Natural killer cell treated with Interleukin-12 subunit alpha and Interleukin-12 subunit beta and Interleukin-15 and Interleukin-18, amount 100 ng/mL, for 72 hours (primary cell): ENCODE measurements at regions not wholly inside any gene's neighbourhood (a gene's known extent, or its start where the extent isn't known, plus 50 kb on each side); places are given as distances from the start of the nearest gene placed in this dataset.

Experiments used
- ATAC-seq, 2 donors: fragments of 150-1000 bp; cut with Tn5 transposase in 1 of 2; sonication (Bioruptor Pico), chemical (Tn5 transposase) in 1 of 2; 2 replicates each; pipeline ENCODE4 v1.10.0; 2021
- DNase-seq: peaks from one replicate; pipeline ENCODE4 v3.0.0; 2022; ENCODE audit warnings: low spot score
- H3K27ac Mint-ChIP-seq, 2 donors: 1 replicate in 1 of 2; 2 replicates in 1 of 2; pipeline ENCODE4 v1.8.0; 2022; ENCODE audit warnings: mixed read lengths in 2 of 2, mild to moderate bottlenecking in 1 of 2, moderate library complexity in 1 of 2
- H3K27me3 Mint-ChIP-seq, 2 donors: 1 replicate in 1 of 2; 2 replicates in 1 of 2; pipeline ENCODE4 v1.8.0; 2022; ENCODE audit warnings: mixed read lengths in 2 of 2
- H3K36me3 Mint-ChIP-seq: one replicate; pipeline ENCODE4 v1.8.0; 2022; ENCODE audit warnings: mixed read lengths
- H3K4me1 Mint-ChIP-seq, 2 donors: 1 replicate in 1 of 2; 2 replicates in 1 of 2; pipeline ENCODE4 v1.8.0; 2022; ENCODE audit warnings: low read depth in 2 of 2, mixed read lengths in 2 of 2, mild to moderate bottlenecking in 1 of 2
- H3K4me3 Mint-ChIP-seq: one replicate; pipeline ENCODE4 v1.8.0; 2022; ENCODE audit warnings: mixed read lengths
- H3K9me3 Mint-ChIP-seq: 2 replicates; pipeline ENCODE4 v1.8.0; 2022; ENCODE audit warnings: mixed read lengths

DNA sequence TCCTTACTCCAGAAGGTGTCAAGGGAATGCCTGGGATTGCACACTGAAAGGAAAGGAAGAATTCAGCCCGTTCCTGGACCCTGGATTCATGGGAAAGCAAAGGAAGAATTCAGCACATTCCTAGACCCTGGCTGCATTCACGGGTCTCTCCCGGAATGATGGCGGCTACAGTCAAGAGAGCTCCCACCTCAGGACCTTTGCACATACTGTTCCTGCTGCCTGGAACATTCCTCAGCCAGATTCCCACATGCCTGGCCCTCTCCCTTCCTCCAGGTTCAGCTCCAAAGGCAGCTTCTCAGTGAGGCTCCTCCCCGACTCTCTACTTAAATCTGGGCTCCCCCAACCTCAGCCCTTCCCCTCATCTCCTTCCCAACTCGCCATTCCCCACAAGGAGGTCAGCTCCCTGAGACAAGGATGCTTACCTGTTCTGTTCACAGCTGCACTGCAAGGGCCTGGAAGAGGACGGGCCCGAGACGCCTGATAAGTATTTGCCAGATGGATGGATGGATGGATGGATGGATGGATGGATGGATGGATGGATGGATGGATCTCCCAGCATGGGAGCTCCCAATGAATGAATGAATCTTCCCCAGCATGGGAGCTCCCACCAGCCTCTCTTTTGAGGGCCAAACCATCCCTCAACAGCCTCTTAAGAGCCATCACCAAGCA is 77.4 kb downstream of the NCOR2 start:
- H3K9me3 Mint-ChIP-seq = no peaks in the 10 kb centered on the region
- no peaks in the 10 kb centered on the region for H3K36me3 Mint-ChIP-seq
- H3K27ac Mint-ChIP-seq = peak overlapping the region in 1 of 2 donors; percentile 35
- peaks cover 13 to 30% of the 10 kb centered on the region in 2 donors for H3K4me1 Mint-ChIP-seq
- DNase-seq = no peak
- no peak overlapping the region for H3K4me3 Mint-ChIP-seq
- no peaks in the 10 kb centered on the region for H3K27me3 Mint-ChIP-seq
- no peak for ATAC-seq

DNA sequence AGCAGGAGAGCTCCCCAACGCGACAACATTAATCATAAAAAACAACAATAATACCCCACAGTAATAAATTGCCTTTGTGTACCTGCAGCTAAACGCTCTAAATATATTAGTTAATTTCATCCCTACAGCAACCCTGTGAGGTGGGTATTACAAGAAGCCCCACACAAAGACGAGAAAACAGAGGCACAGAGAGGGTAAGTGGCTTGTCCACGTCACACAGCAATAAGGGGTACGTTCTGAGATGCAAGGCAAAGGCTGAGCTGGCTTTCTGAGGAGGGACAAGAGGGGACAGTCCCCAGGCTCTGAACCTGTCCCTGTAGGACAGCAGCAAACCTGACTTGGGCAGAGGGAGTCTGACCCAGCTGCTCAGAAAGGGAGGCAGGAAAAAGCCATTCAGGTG is 78.2 kb downstream of the NCOR2 start:
- H3K36me3 Mint-ChIP-seq = no peaks in the 10 kb centered on the region
- H3K27ac Mint-ChIP-seq = no peak overlapping the region
- H3K9me3 Mint-ChIP-seq = no peaks in the 10 kb centered on the region
- H3K27me3 Mint-ChIP-seq = no peaks in the 10 kb centered on the region
- no peak for ATAC-seq
- no peak overlapping the region for H3K4me3 Mint-ChIP-seq
- peaks cover 11 to 32% of the 10 kb centered on the region in 2 donors for H3K4me1 Mint-ChIP-seq
- no peak for DNase-seq

DNA sequence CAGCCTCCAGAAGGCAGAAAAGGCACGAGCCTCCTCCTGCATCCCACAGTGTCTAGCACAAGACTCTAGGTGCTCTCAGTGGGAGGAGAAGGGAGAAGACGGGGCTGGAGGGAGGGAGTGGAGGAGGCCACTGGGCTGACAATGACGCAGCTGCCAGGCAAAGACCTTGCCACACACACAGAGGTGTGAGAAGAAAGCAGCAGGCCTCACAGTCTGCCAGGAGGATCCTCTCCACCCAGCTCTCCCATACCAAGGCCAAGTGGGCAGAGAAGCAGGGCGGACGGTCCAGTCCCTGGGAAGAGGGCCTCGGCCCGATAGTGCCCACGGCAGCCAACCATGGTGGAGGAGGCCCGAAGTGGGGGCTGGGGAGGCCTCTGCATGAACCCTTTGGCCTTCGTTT is 78.9 kb downstream of the NCOR2 start:
- H3K4me1 Mint-ChIP-seq = peaks cover 4 to 25% of the 10 kb centered on the region in 2 donors
- no peak overlapping the region for H3K4me3 Mint-ChIP-seq
- H3K27me3 Mint-ChIP-seq = no peaks in the 10 kb centered on the region
- ATAC-seq (no peak), DNase-seq (no peak)
- H3K27ac Mint-ChIP-seq = no peak overlapping the region
- H3K36me3 Mint-ChIP-seq = no peaks in the 10 kb centered on the region
- H3K9me3 Mint-ChIP-seq = no peaks in the 10 kb centered on the region

DNA sequence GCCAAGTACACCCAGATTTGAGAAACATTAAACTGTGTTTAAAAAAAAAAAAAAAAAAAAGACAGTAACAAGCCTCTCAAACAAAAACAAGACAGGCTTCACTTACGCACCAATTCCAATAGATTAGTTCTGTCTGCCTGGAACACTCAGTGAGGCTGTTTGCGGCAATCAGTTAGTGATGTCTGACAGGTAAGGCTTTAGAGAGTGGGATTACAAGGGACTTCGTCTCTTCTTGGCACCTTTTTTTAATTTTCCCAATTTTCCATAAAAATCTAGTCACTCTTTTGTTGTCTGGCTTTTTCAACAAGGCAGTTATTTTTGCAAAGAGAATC is 79.6 kb downstream of the NCOR2 start:
- Mint-ChIP-seq H3K36me3 (no peaks in the 10 kb centered on the region), H3K4me3 (no peak overlapping the region), H3K4me1 (peaks cover 0 to 18% of the 10 kb centered on the region in 2 donors), H3K27me3 (no peaks in the 10 kb centered on the region), H3K9me3 (no peaks in the 10 kb centered on the region), H3K27ac (no peak overlapping the region)
- DNase-seq (no peak), ATAC-seq (no peak)

DNA sequence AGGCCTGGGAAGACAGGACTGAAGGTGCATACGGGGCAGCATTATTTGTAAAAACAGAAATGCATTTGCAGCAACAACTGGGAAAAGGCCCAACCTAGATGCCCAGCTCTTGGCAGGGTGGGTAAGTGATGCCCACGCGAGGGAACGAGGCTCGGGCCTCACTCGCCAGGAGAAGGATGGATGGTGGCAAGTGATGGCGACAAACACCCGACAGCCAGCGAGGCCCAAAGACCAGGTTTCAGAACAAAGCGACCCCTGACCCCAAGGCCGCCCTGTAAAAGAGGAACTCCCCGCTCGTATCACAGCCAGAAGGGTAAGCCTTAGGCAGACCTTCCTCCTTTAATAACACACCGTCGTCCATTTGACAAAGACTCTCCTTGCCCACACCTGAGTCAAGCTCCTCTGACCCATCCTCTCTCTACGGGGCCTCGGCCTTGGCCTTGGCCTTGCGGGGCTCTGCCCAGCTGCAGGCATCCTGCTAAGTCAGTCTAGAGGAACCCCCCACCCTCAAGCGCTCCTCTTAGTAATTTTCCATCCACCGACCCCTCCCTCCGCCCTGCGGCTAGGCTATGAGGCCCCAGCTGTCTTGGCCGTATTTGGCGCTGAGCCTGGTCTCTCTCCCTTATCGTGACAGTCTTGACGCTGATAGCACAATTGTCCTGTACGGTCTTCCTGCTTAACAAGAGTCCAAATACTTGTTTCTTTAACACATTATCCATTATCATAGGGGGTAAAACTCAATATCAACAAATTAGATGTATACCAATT is 80.2 kb downstream of the NCOR2 start:
- no peaks in the 10 kb centered on the region for H3K27me3 Mint-ChIP-seq
- H3K36me3 Mint-ChIP-seq = no peaks in the 10 kb centered on the region
- no peak overlapping the region for H3K4me3 Mint-ChIP-seq
- H3K4me1 Mint-ChIP-seq = peaks cover 0 to 17% of the 10 kb centered on the region in 2 donors
- no peaks in the 10 kb centered on the region for H3K9me3 Mint-ChIP-seq
- no peak overlapping the region for H3K27ac Mint-ChIP-seq
- DNase-seq (no peak), ATAC-seq (no peak)

DNA sequence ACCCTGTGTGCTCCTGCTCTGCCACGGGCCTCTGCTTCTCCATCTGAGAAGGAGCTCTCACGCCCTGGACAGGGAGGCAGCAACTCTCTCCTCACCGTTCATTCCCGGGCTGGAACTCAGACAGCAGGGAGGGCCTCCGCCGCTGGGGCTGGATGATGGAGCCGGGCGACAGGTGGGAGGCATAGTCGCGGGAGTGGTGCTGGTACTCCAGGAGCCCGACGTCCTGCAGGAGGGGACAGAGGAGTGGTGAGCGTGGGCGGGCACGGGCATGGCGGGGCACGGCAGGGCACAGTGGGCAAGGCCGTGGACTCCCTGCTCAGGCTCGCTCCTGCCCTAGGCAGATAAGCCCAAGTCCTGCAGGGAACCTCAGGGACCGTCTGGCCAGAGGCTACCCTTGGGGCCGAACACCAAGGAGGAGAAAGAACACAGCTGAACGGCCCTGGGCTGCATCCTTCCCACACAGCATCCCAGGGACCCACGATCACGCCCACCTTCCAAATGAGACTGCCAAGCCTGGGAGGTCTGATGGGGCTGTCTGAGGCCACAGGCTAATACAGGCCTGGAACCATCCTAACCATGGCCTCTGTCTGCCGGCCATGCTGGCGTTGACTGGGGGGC is 81.0 kb downstream of the NCOR2 start:
- Mint-ChIP-seq H3K36me3 (peaks cover 5% of the 10 kb centered on the region), H3K4me3 (no peak overlapping the region), H3K27ac (no peak overlapping the region), H3K4me1 (peaks cover 5 to 19% of the 10 kb centered on the region in 2 donors), H3K9me3 (no peaks in the 10 kb centered on the region), H3K27me3 (peaks cover 0 to 2% of the 10 kb centered on the region in 2 donors)
- no peak for DNase-seq
- ATAC-seq = no peak

DNA sequence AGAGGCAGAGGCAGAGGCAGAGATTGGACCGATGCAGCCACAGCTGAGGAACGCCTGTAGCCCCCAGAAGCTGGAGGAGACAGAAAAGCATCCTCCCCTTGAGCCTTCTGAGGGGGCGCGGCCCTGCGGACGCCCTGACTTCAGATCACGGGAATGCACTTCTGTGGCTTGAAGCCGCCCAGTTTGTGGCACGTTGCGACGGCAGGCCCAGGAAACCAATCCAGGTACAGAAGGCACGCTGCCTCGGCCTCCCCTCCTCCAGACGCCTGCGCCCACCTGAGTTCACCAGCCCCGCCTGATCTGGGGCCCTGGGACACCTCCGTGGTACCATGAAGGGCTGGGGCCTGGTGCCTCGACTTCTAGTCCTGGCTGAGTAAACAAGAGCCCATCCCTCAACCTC is 82.0 kb downstream of the NCOR2 start:
- ATAC-seq (no peak), DNase-seq (no peak)
- Mint-ChIP-seq H3K27ac (no peak overlapping the region), H3K9me3 (no peaks in the 10 kb centered on the region), H3K4me1 (peaks cover 11 to 25% of the 10 kb centered on the region in 2 donors), H3K4me3 (no peak overlapping the region), H3K27me3 (peaks cover 0 to 4% of the 10 kb centered on the region in 2 donors), H3K36me3 (peaks cover 6% of the 10 kb centered on the region)

DNA sequence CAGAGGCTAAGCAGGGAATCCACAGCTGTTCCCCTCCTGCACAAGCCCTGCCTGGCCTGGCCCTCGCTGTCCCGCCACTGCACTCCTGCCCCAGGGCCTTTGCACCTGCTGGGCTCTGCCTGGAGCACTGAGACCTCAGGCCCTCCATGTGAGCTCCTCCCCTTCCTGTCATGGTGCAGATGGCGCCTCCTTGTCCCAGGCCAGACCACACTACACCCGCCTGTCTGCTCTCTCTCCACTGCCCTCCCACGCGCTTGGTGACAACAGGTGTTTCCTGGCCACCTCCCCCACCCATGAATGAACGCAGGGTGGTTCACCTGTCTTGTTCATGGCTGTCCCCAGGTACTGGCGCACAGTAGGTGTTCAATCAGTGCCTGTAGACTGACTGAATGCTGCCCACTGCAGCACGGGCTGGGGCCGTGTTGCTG is 82.9 kb downstream of the NCOR2 start:
- H3K4me3 Mint-ChIP-seq = no peak overlapping the region
- no peak for ATAC-seq
- peaks cover 13 to 27% of the 10 kb centered on the region in 2 donors for H3K4me1 Mint-ChIP-seq
- H3K27me3 Mint-ChIP-seq = peaks cover 0 to 4% of the 10 kb centered on the region in 2 donors
- no peak overlapping the region for H3K27ac Mint-ChIP-seq
- H3K36me3 Mint-ChIP-seq = peaks cover 6% of the 10 kb centered on the region
- H3K9me3 Mint-ChIP-seq = no peaks in the 10 kb centered on the region
- no peak for DNase-seq

DNA sequence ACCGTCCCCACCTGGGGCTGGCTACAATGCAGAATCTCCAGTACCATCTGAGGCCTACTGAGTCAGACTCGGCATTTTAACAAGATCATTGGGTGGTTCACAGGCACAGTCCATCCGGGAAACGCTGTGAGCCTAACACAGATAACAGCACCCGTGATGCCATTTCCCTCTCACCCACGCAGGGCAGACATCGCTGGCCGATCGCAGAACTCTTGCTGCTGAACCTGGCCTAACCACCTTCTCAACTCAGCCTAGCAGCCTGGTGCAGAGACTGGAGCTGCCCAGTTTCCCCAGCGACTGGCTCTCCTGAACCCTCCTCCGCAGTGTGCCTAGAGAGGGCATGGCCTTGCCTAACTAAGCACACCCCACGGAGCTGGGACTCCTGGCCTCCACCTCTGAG is 83.3 kb downstream of the NCOR2 start:
- Mint-ChIP-seq H3K36me3 (peaks cover 6% of the 10 kb centered on the region), H3K27ac (no peak overlapping the region), H3K27me3 (peaks cover 0 to 4% of the 10 kb centered on the region in 2 donors), H3K4me1 (peaks cover 17 to 31% of the 10 kb centered on the region in 2 donors), H3K9me3 (no peaks in the 10 kb centered on the region), H3K4me3 (no peak overlapping the region)
- no peak for ATAC-seq
- no peak for DNase-seq

DNA sequence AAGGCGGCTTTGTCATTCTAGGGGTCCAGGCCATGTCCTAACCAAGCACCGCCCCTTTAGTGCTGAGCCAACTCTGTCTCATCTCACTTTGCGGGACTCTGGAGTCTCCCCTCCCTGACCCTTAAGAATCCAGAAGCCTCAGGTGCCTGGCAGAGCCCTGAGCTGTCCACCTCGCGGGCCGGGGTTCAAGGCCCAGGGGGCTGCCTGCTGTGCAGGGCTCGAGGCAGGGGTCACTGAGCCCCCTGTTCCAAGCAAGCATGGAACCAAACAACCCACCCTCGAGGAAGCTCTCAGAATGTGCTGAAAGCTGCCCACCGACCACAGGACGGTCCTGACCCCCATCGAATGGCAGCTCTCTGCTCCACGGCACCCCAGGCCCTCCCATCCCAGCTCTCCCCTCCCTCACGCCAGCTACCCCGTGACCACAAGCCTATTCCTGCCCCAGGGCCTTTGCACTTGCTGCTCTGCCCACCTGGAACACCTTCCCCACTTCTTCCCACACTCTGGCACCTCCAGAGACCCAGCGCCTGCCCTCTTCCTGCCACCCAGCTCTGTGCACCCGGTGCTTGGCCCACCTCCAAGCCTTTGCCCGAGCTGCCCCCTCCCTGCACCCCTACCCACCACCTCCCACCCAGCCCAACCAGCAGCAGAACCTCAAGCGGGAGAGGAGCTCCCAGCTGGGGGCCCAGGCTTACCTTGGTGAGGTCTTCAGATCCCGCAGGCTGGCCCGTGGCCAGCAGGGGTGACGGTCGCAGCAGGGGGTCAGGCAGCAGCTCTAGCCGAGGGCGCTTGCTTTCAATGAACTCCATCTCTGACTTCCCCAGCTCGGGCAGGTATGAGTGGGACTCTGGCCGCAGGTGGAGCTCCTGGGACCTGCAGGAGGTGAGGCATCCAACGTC is 84.3 kb downstream of the NCOR2 start:
- no peaks in the 10 kb centered on the region for H3K9me3 Mint-ChIP-seq
- ATAC-seq (no peak), DNase-seq (no peak)
- H3K27ac Mint-ChIP-seq = no peak overlapping the region
- peaks cover 0 to 4% of the 10 kb centered on the region in 2 donors for H3K27me3 Mint-ChIP-seq
- H3K4me1 Mint-ChIP-seq = peaks cover 24 to 36% of the 10 kb centered on the region in 2 donors
- peaks cover 12% of the 10 kb centered on the region for H3K36me3 Mint-ChIP-seq
- no peak overlapping the region for H3K4me3 Mint-ChIP-seq

DNA sequence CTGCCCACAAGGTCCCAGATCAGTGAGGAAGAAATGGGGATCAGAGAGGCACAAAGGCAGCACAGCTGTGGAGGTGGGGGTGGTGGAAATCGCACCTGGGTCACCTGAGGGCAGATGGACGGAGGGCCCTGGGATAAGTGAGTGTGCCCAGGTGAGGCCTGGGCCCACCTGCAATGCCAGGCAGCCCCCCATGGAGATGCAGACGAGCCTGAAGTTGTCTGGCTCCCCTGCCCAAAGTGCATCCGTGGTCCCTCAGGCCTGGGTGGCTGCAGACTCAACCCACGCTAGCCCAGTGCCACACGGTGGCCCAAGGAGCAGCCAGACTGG is 84.9 kb downstream of the NCOR2 start:
- Mint-ChIP-seq H3K4me3 (no peak overlapping the region), H3K27me3 (peaks cover 0 to 4% of the 10 kb centered on the region in 2 donors), H3K4me1 (peaks cover 26 to 38% of the 10 kb centered on the region in 2 donors), H3K27ac (no peak overlapping the region), H3K36me3 (peaks cover 13% of the 10 kb centered on the region), H3K9me3 (no peaks in the 10 kb centered on the region)
- no peak for ATAC-seq
- DNase-seq = no peak

DNA sequence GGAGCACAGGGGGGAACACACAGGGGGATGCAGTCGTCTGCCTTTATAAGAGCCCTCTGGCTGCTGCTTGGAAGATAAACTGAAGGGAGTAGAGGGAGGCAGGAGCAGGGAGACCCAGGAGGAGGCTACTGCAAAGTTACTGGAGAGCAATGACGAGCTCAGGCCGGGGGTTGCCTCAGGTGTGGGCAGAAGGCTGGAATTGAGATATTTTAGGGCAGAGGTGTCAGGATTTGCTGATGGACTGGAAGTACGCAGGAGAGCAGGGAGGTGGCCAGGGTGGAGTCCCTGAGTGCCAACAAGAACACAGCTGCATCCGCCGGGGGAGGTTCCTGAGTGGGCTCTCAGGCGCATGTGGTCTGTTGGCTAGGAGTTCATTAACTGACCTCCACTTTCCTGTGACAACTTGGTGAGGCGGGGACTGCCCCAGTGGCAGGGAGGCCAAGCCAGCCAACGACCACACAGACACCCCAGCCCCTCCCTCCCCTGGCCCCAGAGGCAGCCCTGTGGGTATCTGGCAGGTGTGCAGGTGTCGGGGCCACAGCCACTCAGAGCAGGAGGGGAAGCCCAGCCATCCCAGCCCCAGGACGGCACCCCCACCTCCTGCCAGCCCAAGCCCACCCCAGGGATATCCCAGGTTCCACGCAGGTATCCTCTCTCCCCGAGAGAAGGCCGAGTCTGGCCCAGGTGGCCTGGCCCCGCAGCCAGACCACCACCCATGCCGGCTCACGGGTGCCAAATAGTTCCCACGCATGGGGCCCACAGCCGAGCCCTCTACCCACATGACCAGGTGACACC is 85.4 kb downstream of the NCOR2 start:
- H3K27me3 Mint-ChIP-seq = peaks cover 0 to 4% of the 10 kb centered on the region in 2 donors
- no peaks in the 10 kb centered on the region for H3K9me3 Mint-ChIP-seq
- H3K36me3 Mint-ChIP-seq = peaks cover 18% of the 10 kb centered on the region
- no peak for DNase-seq
- H3K4me1 Mint-ChIP-seq = peaks cover 29 to 38% of the 10 kb centered on the region in 2 donors
- H3K4me3 Mint-ChIP-seq = no peak overlapping the region
- H3K27ac Mint-ChIP-seq = no peak overlapping the region
- no peak for ATAC-seq

DNA sequence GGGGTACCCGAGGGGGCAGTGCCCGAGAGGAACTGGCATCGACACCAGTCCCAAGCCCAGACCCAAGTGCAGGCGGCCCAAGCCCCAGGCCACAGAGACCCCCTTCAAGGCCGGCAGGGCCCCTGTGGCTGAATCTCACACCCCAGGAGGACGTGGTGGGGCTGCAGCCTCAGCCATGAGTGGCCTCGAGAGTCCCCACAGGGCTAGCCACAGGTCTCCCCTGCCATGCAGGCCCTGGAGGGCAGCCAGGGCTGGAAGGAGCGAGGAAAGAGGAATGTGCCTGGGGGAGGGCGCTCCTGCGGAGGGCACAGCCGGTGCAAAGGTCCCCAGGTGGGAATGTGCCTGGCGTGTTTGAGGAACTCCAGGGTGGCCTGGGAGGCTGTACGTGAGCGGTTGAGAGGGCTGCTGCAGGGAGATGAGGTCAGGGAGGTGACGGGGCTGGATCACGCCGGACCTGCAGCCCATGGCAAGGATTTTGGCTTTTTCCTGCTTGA is 86.1 kb downstream of the NCOR2 start:
- Mint-ChIP-seq H3K36me3 (peaks cover 23% of the 10 kb centered on the region), H3K4me3 (no peak overlapping the region), H3K4me1 (peaks cover 29 to 38% of the 10 kb centered on the region in 2 donors), H3K27me3 (peaks cover 0 to 4% of the 10 kb centered on the region in 2 donors), H3K9me3 (no peaks in the 10 kb centered on the region), H3K27ac (no peak overlapping the region)
- no peak for ATAC-seq
- DNase-seq = no peak
